Activated naive CD4-positive, alpha-beta T cell treated with anti-CD3 and anti-CD28 coated beads for 36 hours (primary cell): ENCODE measurements at regions not wholly inside any gene's neighbourhood (a gene's known extent, or its start where the extent isn't known, plus 50 kb on each side); places are given as distances from the start of the nearest gene placed in this dataset.

ENCODE experiments used
- CTCF ChIA-PET: fragments of 350-600 bp; sonication (Branson Sonifier 250); formaldehyde crosslinking; loops from one replicate; lab custom pipeline; 2021; ENCODE audit warnings: antibody characterized with exemption; lab: Charles Lee
- DNase-seq: peaks from one replicate; pipeline ENCODE4 v3.0.0-alpha.2; 2020
- H3K27ac Mint-ChIP-seq: one replicate; pipeline ENCODE4 v1.8.0; 2021; ENCODE audit warnings: mild to moderate bottlenecking, mixed read lengths
- H3K27me3 Mint-ChIP-seq: one replicate; pipeline ENCODE4 v1.8.0; 2021; ENCODE audit warnings: low read depth, mixed read lengths
- H3K36me3 Mint-ChIP-seq: one replicate; pipeline ENCODE4 v1.8.0; 2021; ENCODE audit warnings: low read depth, mixed read lengths
- H3K4me1 Mint-ChIP-seq: one replicate; pipeline ENCODE4 v1.8.0; 2021; ENCODE audit warnings: low read depth, mixed read lengths
- H3K4me3 Mint-ChIP-seq: one replicate; pipeline ENCODE4 v1.8.0; 2021; ENCODE audit warnings: mild to moderate bottlenecking, moderate library complexity, mixed read lengths
- H3K9me3 Mint-ChIP-seq: one replicate; pipeline ENCODE4 v1.8.0; 2021; ENCODE audit warnings: mixed read lengths
- intact Hi-C: fragments of 100-400 bp; cut with micrococcal nuclease; formaldehyde crosslinking; loops from one replicate; pipeline ENCODE4 v1.15.1; 2023

- intact Hi-C loops: no loop called here
- Mint-ChIP-seq H3K9me3 (no peaks in the 10 kb centered on the region), H3K36me3 (no peaks in the 10 kb centered on the region), H3K4me3 (no peak overlapping the region), H3K27ac (no peak overlapping the region), H3K4me1 (no peaks in the 10 kb centered on the region), H3K27me3 (no peaks in the 10 kb centered on the region)
- CTCF ChIA-PET: no interaction called here
- DNase-seq: no peak
Observed at GRCh38 chr6:98547634-98548033, 286.7 kb upstream of the POU3F2 start.

GRCh38 chr6:98548301-98548700, 286.1 kb upstream of the POU3F2 start:
- no peaks in the 10 kb centered on the region for H3K9me3 Mint-ChIP-seq
- no peak overlapping the region for H3K4me3 Mint-ChIP-seq
- CTCF ChIA-PET: no interaction called here
- intact Hi-C loops: no loop called here
- no peaks in the 10 kb centered on the region for H3K27me3 Mint-ChIP-seq
- H3K4me1 Mint-ChIP-seq: no peaks in the 10 kb centered on the region
- no peak for DNase-seq
- no peaks in the 10 kb centered on the region for H3K36me3 Mint-ChIP-seq
- no peak overlapping the region for H3K27ac Mint-ChIP-seq

GRCh38 chr6:98560418-98560817, 274.0 kb upstream of the POU3F2 start:
- H3K27me3 Mint-ChIP-seq: peaks cover 2% of the 10 kb centered on the region
- no peaks in the 10 kb centered on the region for H3K9me3 Mint-ChIP-seq
- CTCF ChIA-PET: no interaction called here

GRCh38 chr6:98560841-98561240, 273.5 kb upstream of the POU3F2 start:
- Mint-ChIP-seq H3K4me3 (no peak overlapping the region), H3K9me3 (no peaks in the 10 kb centered on the region), H3K27me3 (peaks cover 2% of the 10 kb centered on the region), H3K4me1 (no peaks in the 10 kb centered on the region), H3K27ac (no peak overlapping the region), H3K36me3 (no peaks in the 10 kb centered on the region)
- intact Hi-C loops: no loop called here
- DNase-seq: no peak
- CTCF ChIA-PET: no interaction called here

More at GRCh38 chr6:98560418-98560817, 274.0 kb upstream of the POU3F2 start:
- Mint-ChIP-seq H3K27ac (no peak overlapping the region), H3K4me3 (no peak overlapping the region), H3K36me3 (no peaks in the 10 kb centered on the region), H3K4me1 (no peaks in the 10 kb centered on the region)
- DNase-seq: no peak
- intact Hi-C loops: no loop called here

- H3K9me3 Mint-ChIP-seq: no peaks in the 10 kb centered on the region
- DNase-seq: no peak
- H3K4me3 Mint-ChIP-seq: no peak overlapping the region
- intact Hi-C loops: no loop called here
- H3K4me1 Mint-ChIP-seq: no peaks in the 10 kb centered on the region
- CTCF ChIA-PET: no interaction called here
- no peaks in the 10 kb centered on the region for H3K27me3 Mint-ChIP-seq
- no peak overlapping the region for H3K27ac Mint-ChIP-seq
- no peaks in the 10 kb centered on the region for H3K36me3 Mint-ChIP-seq
Observed at GRCh38 chr6:98566126-98566525, 268.2 kb upstream of the POU3F2 start.

GRCh38 chr6:98572579-98572978, 261.8 kb upstream of the POU3F2 start:
- Mint-ChIP-seq H3K36me3 (no peaks in the 10 kb centered on the region), H3K4me1 (no peaks in the 10 kb centered on the region), H3K27me3 (peaks cover 2% of the 10 kb centered on the region), H3K27ac (no peak overlapping the region), H3K9me3 (no peaks in the 10 kb centered on the region), H3K4me3 (no peak overlapping the region)
- DNase-seq: no peak
- intact Hi-C loops: no loop called here
- CTCF ChIA-PET: no interaction called here

DNA sequence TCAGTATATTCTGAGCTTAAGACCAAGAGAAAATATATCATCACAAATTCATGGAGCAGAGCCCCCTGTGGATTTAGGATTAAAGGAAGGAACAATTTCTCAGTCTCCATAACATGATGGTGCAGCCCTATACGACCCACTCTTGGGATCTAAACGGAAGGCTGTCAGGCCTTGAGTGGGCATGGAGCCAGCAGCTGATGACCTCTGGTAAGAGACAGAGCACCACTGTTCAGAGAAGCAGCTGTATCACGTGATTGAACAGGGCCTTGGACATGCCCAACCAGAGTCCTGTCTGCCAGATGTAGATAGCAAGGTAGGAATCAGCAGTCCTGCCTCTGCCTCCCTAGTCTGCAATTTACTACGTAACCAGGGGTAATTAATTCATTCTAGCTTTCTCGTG, 259.4 kb upstream of the POU3F2 start:
- peaks cover 2% of the 10 kb centered on the region for H3K27me3 Mint-ChIP-seq
- H3K4me1 Mint-ChIP-seq: no peaks in the 10 kb centered on the region
- H3K36me3 Mint-ChIP-seq: no peaks in the 10 kb centered on the region
- DNase-seq: no peak
- H3K4me3 Mint-ChIP-seq: no peak overlapping the region
- H3K27ac Mint-ChIP-seq: no peak overlapping the region
- H3K9me3 Mint-ChIP-seq: no peaks in the 10 kb centered on the region
- CTCF ChIA-PET: no interaction called here
- intact Hi-C loops: no loop called here

DNA sequence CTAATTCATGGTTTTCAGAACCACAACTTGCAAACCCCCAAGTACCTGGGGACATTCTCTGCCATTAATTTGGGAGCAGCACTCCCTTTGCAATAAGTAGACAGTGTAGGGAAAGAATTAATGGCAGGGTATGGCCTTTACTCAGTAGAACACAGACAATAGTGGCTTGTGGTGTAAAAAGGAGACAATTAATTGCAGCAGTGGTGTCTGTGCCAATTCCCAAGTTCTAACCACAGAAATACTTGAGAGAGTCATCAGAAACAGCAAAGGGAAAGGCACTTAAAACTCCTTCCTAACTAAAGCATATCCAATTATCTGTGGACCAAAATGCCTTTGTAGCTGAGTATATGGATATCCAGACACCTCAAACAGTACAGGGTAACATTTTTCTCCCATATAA, 257.6 kb upstream of the POU3F2 start:
- CTCF ChIA-PET: no interaction called here
- Mint-ChIP-seq H3K4me1 (no peaks in the 10 kb centered on the region), H3K27me3 (peaks cover 2% of the 10 kb centered on the region), H3K36me3 (no peaks in the 10 kb centered on the region), H3K9me3 (no peaks in the 10 kb centered on the region), H3K4me3 (no peak overlapping the region), H3K27ac (no peak overlapping the region)
- intact Hi-C loops: no loop called here
- no peak for DNase-seq

- no peaks in the 10 kb centered on the region for H3K9me3 Mint-ChIP-seq
- no peaks in the 10 kb centered on the region for H3K4me1 Mint-ChIP-seq
- H3K27ac Mint-ChIP-seq: no peak overlapping the region
- intact Hi-C loops: no loop called here
- no peak overlapping the region for H3K4me3 Mint-ChIP-seq
- peaks cover 2% of the 10 kb centered on the region for H3K27me3 Mint-ChIP-seq
- CTCF ChIA-PET: interaction anchor here (0.6 kb wide), 1 partner anchor 202 kb away, joined by 7 read pairs; no protein-coding TSS in a partner anchor
- H3K36me3 Mint-ChIP-seq: no peaks in the 10 kb centered on the region
- DNase-seq: no peak
Observed at GRCh38 chr6:98578016-98578415, 256.4 kb upstream of the POU3F2 start.

DNA sequence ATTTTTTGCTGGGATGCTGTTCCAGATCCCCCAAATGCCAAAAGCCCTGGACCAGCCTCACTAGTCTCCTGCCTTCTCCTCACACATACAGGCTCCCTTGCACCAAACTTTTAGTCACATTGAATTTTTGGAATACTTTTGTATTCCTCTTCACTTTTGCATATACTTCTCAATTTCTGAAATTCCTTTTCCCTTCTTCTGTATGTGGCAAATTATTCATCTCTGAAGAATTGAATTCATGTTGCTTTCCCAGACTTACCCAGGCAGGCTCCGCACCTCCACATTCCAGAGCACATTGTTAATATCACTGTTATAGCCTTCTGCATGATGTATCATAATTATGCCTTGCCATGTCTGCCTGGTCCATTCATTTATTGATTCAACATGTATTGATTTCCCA, 255.3 kb upstream of the POU3F2 start:
- intact Hi-C loops: no loop called here
- no peaks in the 10 kb centered on the region for H3K36me3 Mint-ChIP-seq
- CTCF ChIA-PET: no interaction called here
- peaks cover 2% of the 10 kb centered on the region for H3K27me3 Mint-ChIP-seq
- no peak for DNase-seq
- no peak overlapping the region for H3K4me3 Mint-ChIP-seq
- no peaks in the 10 kb centered on the region for H3K9me3 Mint-ChIP-seq
- no peak overlapping the region for H3K27ac Mint-ChIP-seq
- no peaks in the 10 kb centered on the region for H3K4me1 Mint-ChIP-seq

DNA sequence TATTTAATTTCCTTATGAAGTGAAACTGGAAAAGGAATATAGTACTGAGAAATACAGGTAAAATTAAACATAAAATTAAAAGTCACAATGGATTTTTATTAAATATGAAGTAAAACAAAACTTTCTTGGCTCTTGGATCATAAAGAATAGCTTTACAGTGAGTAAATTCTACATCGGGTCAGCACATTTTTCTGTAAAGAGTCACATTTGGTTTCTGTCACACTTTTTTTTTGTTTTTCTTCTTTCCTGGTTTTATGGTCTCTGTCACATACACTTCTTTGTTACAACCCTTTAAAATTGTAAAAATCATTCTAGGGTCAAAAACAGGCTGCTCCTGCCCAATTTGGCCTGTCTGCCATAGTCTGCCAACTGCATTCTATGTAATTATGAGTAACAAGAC, 254.4 kb upstream of the POU3F2 start:
- Mint-ChIP-seq H3K27me3 (peaks cover 2% of the 10 kb centered on the region), H3K4me1 (no peaks in the 10 kb centered on the region), H3K4me3 (no peak overlapping the region), H3K9me3 (no peaks in the 10 kb centered on the region), H3K27ac (no peak overlapping the region), H3K36me3 (no peaks in the 10 kb centered on the region)
- CTCF ChIA-PET: no interaction called here
- DNase-seq: no peak
- intact Hi-C loops: no loop called here

GRCh38 chr6:98581705-98582104, 252.7 kb upstream of the POU3F2 start:
- no peak for DNase-seq
- peaks cover 6% of the 10 kb centered on the region for H3K27me3 Mint-ChIP-seq
- intact Hi-C loops: no loop called here
- H3K9me3 Mint-ChIP-seq: no peaks in the 10 kb centered on the region
- CTCF ChIA-PET: no interaction called here
- no peaks in the 10 kb centered on the region for H3K36me3 Mint-ChIP-seq
- H3K4me1 Mint-ChIP-seq: no peaks in the 10 kb centered on the region
- no peak overlapping the region for H3K27ac Mint-ChIP-seq
- H3K4me3 Mint-ChIP-seq: no peak overlapping the region

DNA sequence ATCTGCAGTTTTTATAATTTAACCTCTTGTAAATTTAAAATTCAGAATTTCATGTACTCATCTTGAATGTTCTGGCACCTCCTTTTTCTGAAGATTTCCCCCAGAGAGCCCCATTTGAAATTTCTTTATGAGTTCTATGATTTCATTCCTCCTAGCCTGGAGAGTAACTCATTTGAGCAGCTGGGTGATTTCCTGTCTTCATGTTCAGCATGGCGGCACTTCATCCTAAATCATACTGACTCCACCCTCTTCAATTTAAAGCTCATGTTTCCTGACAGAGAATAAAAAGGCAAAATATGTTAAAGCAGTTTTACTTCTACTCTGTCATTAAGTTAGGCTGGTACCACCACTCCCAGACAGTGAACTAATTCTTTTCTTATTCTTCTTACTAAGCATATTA, 250.9 kb upstream of the POU3F2 start:
- Mint-ChIP-seq H3K4me3 (no peak overlapping the region), H3K9me3 (no peaks in the 10 kb centered on the region), H3K4me1 (no peaks in the 10 kb centered on the region), H3K36me3 (no peaks in the 10 kb centered on the region), H3K27me3 (peaks cover 3% of the 10 kb centered on the region), H3K27ac (no peak overlapping the region)
- CTCF ChIA-PET: no interaction called here
- no peak for DNase-seq
- intact Hi-C loops: no loop called here

- H3K4me3 Mint-ChIP-seq: no peak overlapping the region
- no peaks in the 10 kb centered on the region for H3K36me3 Mint-ChIP-seq
- no peak overlapping the region for H3K27ac Mint-ChIP-seq
- CTCF ChIA-PET: no interaction called here
- no peaks in the 10 kb centered on the region for H3K4me1 Mint-ChIP-seq
- no peak for DNase-seq
- intact Hi-C loops: no loop called here
- H3K27me3 Mint-ChIP-seq: peaks cover 3% of the 10 kb centered on the region
- no peaks in the 10 kb centered on the region for H3K9me3 Mint-ChIP-seq
Observed at GRCh38 chr6:98586163-98586562, 248.2 kb upstream of the POU3F2 start.
